ENCODE measurements at regions not wholly inside any gene's neighbourhood (a gene's known extent, or its start where the extent isn't known, plus 50 kb on each side); places are given as distances from the start of the nearest gene placed in this dataset.

DNA sequence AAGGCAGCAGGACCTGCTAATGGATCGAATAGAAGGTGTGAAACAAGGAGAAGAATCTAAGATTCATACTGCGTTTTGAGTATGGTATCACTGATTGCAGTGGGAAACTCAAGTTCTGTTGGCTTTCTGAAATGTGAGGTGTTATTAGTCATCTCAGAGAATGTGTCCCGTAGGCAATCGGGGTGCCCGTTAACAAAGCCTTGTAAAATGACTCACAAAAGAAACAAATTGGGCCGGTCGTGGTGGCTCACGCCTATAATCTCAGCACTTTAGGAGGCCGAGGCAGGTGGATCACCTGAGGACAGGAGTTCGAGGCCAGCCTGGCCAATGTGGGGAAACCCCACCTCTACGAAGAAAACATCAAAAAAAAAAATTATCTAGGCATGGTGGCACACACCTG lies 118.2 kb upstream of the C7orf33 start:
- no peak for DNase-seq

DNA sequence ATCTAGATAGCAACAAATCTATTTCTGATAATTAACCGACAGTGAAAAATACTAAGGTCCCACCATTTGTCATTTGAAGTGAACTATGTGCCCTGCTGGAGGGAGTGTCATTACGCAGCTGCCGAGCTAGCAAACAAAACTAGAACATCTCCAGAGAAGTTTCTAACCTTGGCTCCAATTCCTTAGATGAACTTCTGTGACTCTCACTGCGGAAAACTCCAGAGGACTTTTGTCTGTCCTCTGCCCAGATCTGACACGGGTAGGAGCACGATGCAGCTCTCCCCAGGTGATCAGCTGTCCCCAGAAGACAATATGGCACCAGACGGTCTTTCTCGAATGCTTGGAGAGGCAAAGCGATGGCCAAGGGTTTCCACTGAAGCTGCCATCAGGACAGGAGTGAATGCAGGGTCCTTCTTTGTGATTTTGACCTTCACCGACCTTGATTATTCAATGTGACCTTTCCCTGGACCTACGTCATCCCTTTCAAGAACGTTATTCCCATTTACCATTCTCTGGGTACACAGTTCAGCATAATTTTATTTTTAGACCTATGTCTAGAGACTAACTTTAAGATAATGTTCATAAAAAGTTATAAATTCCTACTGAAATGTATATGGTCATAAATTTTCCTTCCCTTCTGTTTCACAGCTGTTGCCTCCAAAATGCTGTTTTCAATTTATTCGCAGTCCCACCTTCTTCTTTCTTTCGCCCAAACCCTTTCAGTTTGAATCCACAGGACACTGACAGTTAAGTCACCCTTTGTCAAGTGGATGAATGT lies 116.7 kb upstream of the C7orf33 start:
- no peak for DNase-seq

DNA sequence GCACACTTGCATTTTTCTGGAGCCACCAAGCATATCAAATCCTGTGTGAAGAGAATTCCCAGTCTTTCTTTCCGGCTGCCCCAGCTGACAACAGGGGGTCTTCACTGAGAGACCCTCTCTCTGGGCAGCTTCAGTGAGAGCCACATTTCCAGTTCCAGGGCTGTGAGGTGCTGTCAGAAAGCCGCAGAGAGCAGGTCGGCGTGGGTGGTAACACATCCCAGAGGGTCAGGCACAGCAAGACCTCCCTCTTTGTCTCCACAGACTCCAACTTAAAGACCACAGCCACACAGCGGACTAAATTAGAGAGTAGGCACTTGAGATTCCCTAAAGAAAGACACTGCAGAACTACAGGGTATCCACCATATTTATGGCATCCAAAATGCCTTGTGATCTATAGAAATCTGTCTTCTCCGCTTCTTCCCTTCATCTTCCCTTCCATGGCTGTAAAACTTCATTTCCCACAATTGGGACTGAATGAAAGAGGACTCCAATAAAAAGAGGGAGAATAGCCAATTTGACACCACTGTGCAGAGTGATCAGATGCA lies 116.0 kb upstream of the C7orf33 start:
- DNase-seq, result no peak

DNA sequence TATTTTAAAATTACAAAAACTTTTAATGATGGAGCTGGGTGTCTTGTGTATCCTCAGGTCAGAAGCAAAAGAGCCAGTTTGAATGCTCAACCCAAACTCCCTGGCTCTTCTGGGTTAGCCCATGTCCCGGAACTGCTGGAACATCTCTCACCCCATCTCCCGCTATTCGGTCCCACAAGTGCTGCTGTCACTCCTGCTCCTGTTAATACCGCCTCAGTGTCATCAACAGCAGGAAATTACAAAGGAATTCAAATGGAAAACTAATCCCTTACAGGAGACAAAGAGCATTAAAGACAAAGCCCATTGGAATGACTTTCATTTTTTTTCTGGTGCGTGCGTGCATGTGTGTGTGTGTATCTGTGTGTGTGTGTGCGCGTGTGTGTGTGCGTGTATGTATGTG lies 112.0 kb upstream of the C7orf33 start:
- no peak for DNase-seq

DNA sequence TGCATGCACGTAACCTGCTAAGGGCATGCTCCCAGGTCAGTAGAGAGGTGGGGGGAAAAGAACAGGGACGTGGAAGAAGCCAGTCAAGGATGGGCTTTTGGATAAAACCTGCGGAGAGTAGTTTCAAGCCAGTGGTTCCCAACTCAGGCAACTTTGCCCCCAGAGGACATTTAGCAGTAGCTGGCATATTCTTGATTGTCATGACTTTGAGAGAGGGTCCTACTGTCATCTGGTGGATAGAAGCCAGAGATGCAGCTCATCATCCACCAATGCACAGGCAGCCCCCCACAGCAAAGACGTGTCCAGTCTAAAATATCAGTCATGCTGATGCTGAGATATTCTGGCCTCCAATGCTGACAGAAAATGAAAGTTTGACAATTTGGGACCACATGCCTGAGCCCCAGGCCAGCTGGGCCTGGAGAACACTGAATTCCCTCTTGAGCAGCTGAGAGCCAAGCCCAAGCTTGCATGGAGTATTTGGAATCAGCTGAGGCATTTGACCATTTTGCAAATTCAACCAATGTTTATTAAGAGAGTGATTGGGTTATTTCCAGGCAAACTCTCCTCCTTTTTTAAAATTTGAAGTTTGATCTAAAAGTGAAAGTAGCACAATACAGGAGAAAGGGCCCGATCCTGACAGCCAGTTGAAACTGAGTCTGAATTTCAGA lies 110.0 kb upstream of the C7orf33 start:
- no peak for DNase-seq

DNA sequence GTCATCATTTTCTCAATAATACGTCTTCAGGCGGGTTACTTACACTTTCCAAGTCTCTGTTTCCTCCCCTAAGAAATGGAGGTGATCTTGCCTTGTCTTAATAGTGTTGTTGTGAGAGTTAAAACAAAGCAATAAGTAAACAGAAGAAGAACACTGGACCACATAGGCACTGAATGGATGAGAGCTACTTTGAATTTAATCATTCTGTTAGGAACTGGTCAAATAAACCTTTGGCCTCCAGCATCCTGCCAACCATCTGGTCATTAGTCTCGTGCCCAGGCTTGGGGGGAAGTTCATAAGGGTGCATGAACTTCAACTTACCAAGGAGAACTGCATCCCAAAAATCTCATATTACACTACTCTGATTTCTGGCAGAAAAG lies 109.4 kb upstream of the C7orf33 start:
- DNase-seq, result no peak

DNA sequence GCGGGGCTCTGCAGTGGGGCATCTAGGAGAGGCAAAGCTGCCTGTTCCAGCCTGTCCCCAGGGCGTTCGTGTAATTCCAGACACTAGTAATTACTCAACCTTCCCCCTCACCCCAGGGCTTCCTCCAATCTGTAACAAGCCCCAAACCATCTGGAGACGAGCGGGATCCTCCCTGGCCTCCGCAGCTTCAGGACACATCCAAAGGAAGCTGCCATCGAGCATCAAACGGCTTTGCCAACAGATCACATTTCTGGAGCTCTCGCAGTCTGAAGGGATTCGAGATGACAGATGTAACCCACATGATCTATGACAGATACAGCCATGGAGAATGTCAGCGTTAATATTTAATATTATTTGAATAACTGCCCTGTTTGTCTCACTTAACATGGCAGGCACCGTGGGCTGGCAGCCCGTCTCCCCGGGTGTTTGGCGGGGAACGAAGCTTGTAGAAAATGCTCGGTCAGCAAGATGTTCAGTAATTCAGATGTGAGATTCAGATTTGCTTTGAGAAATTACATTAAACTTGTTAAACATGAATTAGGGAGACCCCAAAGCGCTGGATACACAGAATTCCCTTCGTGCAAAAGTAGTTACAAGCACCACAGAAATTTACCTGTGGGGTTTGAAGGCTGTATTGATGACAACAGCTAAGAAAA lies 108.5 kb upstream of the C7orf33 start:
- DNase-seq, result no peak

DNA sequence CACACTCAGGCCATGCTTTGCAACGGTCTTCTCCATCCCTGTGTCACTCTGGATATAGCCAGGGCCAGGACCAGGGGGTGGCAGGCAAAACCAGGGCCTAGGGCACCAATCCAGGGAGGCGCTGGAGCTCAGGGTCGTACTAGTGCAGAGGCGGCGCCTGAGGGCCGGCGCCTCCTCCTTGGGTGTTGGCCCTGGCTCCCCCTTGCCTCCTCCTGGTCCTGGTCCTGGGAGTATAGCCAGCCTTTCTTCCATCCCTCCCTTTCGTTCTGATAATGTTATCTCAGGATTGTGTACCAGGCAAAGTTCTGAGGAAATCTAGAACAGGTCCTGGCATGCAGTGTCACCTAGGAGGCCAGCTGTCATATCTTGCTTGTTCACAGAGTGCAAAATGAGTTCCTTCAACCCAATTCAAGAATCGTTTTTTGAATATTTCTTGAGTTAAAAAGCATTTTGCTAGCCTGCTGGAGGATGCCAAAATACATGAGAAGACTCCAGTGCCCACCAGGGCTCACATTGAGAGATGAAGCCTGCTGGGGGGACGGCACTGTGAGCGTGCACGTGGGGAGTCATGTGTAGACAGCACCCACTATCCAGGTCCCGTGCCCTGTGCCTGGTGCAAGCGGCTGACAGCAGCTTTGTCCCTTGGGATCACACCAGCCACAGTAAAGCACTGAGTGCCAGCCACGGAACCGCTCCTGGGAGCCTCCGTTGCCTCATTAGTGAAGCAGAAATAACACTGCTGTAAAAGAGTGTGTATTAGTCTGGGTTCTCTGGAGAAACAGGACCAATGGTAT lies 106.9 kb upstream of the C7orf33 start:
- no peak for DNase-seq

DNA sequence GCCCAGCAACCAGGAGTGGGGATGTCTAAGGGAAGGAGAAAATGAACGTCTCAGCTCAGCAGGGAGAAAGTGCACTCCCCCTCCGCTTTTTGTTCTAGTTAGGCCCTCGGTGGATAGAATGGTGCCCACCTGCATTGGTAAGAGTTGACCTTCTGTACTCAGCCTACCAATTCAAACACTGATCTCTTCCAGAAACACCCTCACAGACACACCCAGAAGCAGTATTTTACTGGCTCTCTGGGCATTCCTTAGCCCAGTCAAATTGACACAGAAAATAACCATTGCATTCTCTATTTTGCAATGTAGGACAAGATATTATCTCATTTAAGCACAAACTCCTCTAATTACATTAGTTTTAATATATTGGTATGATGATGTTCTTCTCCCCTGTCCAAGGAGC lies 106.1 kb upstream of the C7orf33 start:
- DNase-seq, result no peak

DNA sequence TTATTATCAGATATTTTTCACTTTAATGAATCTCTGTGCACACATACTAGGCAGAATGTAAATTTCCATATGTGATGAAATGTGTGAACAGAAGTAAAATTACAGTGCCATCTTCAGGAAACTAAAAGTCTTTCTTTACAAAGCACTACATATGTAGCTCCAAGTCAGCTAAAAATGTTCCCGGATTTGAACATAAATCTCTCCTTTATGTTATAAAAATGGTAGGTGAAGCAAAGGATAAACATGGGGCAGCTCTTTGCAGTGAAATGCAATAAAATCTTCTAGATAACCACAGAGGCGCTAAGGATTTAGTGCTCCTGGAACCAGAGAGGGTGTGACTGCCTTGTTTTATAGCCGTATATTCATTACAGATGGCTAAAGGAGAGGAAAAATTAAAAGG lies 104.9 kb upstream of the C7orf33 start:
- no peak for DNase-seq

DNA sequence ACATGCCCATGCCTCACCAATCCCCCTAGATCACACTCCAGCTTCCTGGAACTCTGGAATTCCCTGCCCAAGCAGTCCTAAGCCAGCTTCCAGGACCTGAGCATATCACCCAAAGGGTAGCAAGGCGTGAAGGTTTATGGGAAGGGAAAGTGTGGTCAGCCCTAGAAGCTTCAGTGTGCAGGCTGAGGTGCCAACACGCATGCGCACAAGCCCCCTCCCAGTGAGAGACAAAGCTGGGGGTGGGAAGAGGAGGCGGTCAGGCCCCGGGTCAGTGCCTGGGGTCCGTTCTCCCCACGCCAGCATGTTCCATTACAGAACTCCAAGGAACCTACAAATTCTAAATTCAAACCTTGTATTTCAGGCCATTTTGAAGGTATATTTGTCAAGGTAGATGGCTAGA lies 103.6 kb upstream of the C7orf33 start:
- DNase-seq, result no peak

DNA sequence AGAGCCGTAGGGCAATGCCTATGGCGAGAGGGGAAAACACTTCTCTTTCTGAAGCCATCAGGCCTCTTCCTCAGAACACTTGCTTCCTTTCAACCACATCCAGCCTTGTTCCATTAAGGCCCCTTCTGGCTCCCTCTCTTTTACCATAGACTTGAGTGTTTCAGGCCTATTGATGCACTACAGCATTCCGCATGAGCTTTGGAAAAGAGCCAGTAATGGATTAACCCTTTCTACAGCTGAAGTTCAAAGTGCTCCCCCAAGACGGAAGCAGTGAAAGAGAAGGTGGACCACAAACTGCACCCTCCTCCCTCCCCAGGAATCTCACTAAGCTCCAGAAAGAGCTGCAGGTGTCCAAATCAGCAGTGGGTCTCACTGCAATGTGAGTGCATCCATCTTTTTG lies 102.7 kb upstream of the C7orf33 start:
- DNase-seq, result no peak

DNA sequence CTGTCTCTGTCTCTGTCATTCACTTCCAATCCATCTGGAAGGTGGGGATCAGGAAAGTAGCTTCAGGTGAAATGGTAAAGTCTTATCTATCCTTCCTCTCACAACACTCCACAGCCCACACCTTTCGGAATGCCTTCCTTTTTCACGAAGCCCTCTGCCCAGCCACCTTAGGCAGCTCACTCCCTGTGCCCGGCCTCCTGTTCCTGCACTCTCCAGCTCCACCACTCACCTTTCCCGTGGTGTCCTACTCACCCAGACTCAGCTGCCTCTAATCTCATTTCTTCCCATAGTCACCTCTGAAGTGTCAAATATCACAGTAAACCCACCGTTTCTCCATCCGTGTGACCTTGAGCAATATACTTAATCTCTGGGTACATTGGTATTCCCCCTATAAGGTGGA lies 100.9 kb upstream of the C7orf33 start:
- DNase-seq, result no peak

DNA sequence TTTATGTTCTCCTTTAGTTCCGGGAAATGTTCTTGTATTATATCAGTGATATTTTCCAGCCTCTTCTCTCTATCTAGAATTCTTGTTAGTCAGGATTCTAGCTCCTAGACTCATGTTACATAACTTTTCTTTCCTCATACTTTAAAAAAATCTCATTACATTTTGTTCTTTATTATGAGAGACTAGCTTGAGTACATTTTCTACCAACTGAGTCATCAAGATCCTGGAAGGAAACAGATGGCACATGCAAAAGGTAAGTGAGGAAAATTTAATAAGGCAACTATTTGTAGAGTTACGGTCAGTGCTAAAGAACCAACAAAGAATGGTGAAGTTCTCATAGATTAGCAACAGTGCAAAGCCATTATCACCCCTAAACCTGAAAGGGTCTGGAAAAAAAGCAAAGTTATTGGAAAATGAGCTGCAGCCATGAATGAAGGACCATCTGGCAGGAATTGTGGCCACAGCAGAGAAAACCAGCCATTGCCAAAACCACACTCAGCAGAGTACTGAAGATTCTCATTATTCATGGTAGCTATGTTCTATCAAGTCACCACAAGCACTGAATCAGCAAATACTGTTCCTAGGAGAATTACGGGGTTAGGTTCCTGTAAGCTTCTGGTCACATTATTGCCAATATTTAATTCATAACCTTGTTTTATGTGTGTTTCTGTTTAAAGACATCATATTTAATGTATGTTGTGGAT lies 98.3 kb upstream of the C7orf33 start:
- DNase-seq, result no peak

DNA sequence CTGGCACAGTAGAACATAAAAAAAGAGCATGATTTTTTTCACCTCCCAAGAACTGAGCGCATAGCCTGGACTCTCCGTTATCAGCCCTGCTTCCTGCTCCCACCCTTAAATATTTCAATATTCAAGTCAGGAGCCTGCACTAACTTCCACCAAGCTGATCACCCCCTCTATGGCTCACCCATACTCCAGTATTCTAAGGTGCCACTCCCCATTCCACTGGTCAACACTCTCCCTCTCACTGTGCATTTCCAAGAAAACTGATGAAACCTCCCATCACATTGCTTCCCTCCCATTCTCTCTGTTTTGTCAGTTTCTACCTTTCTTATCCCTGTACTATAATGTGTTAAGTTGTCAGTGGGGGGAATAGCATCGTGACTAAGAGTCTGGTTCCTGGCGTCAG lies 95.0 kb upstream of the C7orf33 start:
- DNase-seq, result no peak

DNA sequence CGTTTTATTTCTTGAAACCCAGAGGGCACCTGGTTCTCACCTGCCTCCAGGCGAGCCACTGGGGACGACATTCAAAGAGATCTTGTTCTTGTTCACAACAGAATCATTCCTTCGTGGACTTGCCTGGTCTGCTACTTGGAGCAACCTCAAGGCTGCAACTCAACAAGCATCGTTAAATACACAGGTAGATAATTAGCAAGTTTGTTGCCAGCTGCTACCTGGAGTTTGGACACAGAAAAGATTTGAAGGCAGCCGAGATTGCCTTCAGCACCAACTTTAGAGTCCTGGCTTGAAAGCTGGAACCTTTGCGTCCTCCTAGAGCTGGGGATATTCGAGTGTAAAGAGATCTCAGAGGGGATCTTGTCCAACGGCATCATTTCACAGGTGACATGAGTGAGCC lies 89.6 kb upstream of the C7orf33 start:
- no peak for DNase-seq

DNA sequence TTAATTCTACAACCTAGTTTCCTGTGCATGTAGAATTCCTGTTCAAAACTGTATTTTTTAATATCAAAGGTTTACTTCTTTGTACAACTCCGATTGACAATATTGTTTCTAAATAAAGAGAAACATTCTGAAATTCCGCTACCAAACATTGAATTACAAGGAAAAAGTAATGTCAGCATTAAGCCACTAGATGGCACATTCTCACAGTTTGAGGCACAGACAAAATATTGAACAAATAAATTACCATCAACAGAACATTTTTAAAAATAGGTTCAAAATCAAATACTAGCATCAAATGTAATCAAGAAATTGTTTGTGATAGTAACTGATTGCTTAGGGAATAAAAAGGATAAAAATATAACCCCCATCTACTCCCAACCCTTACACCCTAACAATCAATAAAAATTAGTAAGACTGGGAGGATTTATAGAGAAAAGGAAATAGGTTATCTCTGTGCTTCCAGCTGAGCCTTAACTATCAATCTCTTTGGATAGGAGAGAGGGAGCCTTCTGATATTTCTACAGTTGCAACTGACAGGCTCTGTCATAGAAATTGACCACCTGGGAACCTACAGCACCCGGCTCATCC lies 86.6 kb upstream of the C7orf33 start:
- DNase-seq, result no peak

DNA sequence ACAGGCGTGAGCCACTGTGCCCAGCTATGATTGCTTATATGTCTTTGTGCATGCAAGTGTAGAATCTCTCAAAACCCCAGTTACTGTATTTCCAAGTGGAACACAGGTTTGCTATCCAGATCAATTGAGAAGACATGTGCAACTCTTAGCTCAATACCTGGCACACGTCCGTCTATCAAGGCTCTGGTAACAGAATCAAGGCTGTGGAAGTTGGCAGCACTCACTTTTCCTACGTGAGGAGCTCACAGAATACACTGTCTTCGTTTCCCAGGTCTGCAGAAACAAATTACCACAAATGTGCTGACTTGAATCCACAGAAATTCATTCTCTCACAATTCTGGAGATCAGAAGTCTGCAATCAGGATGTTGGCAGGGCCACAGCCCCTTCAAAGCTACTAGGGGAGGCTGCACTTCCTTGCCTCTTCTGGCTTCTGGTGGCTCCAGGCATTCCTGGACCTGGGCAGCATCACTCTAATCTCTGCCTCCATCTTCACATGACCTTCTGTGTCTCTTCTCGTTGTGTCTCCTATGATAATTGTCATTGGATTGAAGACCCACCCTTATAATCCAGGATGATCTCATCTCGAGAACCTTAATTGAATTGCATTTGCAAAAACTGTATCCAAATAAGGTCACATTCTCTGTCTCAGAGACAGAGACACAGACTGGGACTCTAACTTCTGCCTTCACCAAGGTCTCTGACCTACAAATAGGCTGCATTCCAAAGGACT lies 84.8 kb upstream of the C7orf33 start:
- DNase-seq, result no peak

DNA sequence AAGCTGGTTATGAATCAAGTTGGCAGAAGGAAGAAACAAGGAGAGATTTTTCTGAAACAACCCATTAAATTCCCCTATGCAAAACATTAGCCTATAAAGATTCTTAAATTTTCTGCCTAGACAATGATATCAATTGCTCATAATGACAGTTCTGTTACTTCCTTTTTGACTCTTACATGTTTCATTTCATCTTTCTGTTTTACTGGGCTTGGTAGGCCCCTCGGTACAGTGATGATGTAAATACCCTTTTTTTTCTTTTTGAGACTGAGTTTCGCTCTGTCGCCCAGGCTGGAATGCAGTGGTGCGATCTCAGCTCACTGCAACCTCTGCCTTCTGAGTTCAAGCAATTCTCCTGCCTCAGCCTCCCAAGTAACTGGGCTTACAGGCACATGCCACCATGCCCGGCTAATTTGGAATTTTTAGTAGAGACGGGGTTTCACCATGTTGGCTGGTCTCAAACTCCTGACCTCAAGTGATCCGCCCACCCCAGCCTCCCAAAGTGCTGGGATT lies 83.4 kb upstream of the C7orf33 start:
- DNase-seq, result peak; percentile 24 to 35

DNA sequence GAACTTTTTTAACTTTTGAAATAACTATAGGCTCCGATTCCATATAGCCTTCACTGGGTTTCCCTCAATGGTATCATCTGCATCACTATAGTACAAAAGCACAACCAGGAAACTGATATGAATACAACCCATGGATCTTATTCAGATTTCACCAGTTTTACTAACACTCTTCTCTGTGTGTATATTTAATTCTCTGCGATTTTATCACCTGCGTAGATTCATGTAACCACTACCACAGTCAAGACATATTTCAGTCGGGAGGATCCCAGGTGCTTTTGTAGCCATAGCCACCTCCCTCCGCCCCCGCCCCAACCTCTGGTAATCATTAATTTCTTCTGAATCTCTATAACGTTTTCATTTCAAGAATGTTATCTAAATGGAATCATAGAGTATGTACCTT lies 82.8 kb upstream of the C7orf33 start:
- peak; percentile 43 for DNase-seq

DNA sequence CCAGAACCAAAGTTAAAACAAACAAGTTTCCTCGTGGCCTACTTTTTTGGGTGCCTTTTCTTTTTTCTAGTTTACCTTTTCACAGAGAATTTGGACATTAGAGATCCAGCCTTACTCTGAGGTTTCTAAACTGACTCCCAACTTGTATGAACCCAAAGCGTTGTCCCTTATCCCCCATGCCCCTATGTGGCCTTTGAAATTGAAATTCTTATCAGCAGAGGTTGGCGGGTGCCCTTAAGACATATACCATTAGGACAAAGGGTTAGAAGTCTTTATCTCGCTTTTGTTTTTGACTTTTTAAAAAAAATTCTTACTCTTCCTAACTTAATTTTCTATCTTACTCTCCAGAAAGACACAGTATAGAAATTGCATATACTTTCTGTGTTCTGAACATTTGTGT lies 76.3 kb upstream of the C7orf33 start:
- no peak for DNase-seq

Data from stimulated activated CD4-positive, alpha-beta T cell treated with anti-CD3 and anti-CD28 coated beads, Interleukin-2, amount 100 ng/mL, for 24 hours (primary cell).